ENCODE measurements at regions not wholly inside any gene's neighbourhood (a gene's known extent, or its start where the extent isn't known, plus 50 kb on each side); places are given as distances from the start of the nearest gene placed in this dataset.

DNA sequence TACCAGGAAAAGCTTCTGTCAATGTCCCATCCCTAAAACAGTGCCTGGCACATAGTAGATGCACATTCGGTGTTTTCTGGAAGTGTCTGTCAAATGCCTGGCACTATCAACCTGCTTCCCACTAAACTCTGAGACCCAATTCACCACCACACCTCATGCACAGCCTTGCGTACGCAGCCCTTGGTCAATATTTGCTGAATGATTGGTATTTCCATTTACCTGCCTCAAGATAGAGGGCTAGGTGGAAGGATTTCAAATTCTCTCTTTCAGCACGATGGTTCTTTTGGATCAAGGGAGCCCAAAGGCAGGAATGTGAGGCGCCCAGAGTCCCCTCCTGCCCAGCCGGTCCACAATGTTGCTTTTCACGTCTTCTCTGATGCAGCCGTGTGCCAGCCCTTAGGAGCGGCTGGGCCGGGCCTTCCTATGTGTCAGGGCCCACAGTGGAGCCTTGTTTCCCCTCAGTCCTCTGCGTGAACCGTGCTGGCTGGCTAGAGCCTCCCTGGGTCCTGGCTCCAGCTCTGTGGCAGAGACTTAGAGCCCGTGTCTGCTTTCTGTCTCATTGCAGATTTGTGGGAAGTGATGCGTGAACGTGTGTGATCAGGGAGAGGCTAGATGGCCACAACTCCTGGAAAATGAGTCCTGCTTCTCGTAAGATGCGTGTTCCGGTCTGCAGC, 99.9 kb upstream of the RFLNA start:
- CTCF ChIA-PET (ENCODE audit: low intra/inter-chr PET ratio): no interaction called here
- Histone ChIP-seq H3K4me1 (replicated peaks in 1 of 2; ENCODE audit: control insufficient read depth in 2 of 2, insufficient read depth in 2 of 2, low read length in 2 of 2) (peaks cover 3 to 15% of the 10 kb centered on the region in 2 experiments; a peak in 3 of 5 replicates), H3K4me3 (no peak overlapping the region), H3K79me2 (ENCODE audit: control insufficient read depth, insufficient read depth, low read length) (no peaks in the 10 kb centered on the region), H3K9ac (ENCODE audit: insufficient read depth in 1 of 2, low read depth in 2 of 2, low read length in 2 of 2) (no peak overlapping the region), H4K20me1 (replicated peaks; ENCODE audit: control insufficient read depth, insufficient read depth, low read length) (no peaks in the 10 kb centered on the region), H3K27ac (ENCODE audit: extremely low read depth, low read depth, low read length) (no peak overlapping the region), H3K9me1 (ENCODE audit: control insufficient read depth, insufficient read depth, low read length) (no peaks in the 10 kb centered on the region), H3K36me3 (ENCODE audit: control insufficient read depth, insufficient read depth, low read length) (no peaks in the 10 kb centered on the region), H2AFZ (ENCODE audit: low read depth, low read length) (no peak overlapping the region), H3K9me3 (replicated peaks; ENCODE audit: control insufficient read depth, insufficient read depth, low read depth, low read length) (peaks cover 7% of the 10 kb centered on the region), H3K27me3 (ENCODE audit: control insufficient read depth in 2 of 2, insufficient read depth in 2 of 2, low read length in 2 of 2) (peaks cover 29 to 56% of the 10 kb centered on the region in 2 experiments), H3K4me2 (ENCODE audit: insufficient read depth, low read length) (no peak overlapping the region)
- no peak for DNase-seq (ENCODE audit: extremely low read depth in 1 of 4, low spot score in 3 of 4)
- ATAC-seq: no peak
- WGBS (ENCODE audit: insufficient coverage, low coverage, missing lambda C conversion rate): 11% methylated on average over 18 of the region's 18 CpGs
- FAIRE-seq: no peak
- in situ Hi-C loops (cut with MboI) (no loop called here), intact Hi-C loops (cut with micrococcal nuclease) (no loop called here)
- POLR2A ChIA-PET: interaction anchor here (1.1 kb wide), 1 partner anchor 11 kb away, joined by 3 read pairs; no protein-coding TSS in a partner anchor
- TF ChIP-seq, protein P1, sequence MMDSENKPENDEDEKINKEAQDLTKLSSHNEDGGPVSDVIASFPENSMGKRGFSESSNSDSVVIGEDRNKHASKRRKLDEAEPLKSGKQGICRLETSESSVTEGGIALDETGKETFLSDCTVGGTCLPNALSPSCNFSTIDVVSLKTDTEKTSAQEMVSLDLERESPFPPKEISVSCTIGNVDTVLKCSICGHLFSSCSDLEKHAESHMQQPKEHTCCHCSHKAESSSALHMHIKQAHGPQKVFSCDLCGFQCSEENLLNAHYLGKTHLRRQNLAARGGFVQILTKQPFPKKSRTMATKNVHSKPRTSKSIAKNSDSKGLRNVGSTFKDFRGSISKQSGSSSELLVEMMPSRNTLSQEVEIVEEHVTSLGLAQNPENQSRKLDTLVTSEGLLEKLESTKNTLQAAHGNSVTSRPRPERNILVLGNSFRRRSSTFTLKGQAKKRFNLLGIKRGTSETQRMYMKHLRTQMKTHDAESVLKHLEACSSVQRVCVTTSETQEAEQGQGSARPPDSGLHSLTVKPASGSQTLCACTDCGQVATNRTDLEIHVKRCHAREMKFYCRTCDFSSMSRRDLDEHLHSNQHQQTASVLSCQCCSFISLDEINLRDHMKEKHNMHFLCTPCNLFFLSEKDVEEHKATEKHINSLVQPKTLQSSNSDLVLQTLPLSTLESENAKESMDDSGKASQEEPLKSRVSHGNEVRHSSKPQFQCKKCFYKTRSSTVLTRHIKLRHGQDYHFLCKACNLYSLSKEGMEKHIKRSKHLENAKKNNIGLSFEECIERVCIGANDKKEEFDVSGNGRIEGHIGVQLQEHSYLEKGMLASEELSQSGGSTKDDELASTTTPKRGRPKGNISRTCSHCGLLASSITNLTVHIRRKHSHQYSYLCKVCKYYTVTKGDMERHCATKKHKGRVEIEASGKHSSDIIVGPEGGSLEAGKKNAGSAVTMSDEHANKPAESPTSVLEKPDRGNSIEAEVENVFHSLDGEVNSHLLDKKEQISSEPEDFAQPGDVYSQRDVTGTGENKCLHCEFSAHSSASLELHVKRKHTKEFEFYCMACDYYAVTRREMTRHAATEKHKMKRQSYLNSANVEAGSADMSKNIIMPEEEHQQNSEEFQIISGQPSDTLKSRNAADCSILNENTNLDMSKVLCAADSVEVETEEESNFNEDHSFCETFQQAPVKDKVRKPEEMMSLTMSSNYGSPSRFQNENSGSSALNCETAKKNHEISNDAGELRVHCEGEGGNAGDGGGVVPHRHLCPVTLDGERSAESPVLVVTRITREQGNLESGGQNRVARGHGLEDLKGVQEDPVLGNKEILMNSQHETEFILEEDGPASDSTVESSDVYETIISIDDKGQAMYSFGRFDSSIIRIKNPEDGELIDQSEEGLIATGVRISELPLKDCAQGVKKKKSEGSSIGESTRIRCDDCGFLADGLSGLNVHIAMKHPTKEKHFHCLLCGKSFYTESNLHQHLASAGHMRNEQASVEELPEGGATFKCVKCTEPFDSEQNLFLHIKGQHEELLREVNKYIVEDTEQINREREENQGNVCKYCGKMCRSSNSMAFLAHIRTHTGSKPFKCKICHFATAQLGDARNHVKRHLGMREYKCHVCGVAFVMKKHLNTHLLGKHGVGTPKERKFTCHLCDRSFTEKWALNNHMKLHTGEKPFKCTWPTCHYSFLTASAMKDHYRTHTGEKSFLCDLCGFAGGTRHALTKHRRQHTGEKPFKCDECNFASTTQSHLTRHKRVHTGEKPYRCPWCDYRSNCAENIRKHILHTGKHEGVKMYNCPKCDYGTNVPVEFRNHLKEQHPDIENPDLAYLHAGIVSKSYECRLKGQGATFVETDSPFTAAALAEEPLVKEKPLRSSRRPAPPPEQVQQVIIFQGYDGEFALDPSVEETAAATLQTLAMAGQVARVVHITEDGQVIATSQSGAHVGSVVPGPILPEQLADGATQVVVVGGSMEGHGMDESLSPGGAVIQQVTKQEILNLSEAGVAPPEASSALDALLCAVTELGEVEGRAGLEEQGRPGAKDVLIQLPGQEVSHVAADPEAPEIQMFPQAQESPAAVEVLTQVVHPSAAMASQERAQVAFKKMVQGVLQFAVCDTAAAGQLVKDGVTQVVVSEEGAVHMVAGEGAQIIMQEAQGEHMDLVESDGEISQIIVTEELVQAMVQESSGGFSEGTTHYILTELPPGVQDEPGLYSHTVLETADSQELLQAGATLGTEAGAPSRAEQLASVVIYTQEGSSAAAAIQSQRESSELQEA (IDR thresholded peaks at IDR 0.05; ENCODE audit: low read depth): no peak
- TF ChIP-seq ZNF354B (CRISPR knock-in tag; IDR thresholded peaks at IDR 0.05) (no peak), SRSF3 (IDR thresholded peaks at IDR 0.05; ENCODE audit: insufficient read depth, low read length) (no peak), DMBX1 (CRISPR knock-in tag; IDR thresholded peaks at IDR 0.05; ENCODE audit: borderline replicate concordance) (no peak), HNRNPL (IDR thresholded peaks at IDR 0.05; ENCODE audit: low read depth, low read length) (no peak), NFIC (IDR thresholded peaks at IDR 0.05) (no peak), ZNF143 (CRISPR knock-in tag; IDR thresholded peaks at IDR 0.05) (no peak), STAG1 (CRISPR knock-in tag; IDR thresholded peaks at IDR 0.05; ENCODE audit: borderline replicate concordance) (no peak), SRSF7 (optimal IDR thresholded peaks at IDR 0.05; ENCODE audit: low read depth, low read length) (no peak)
- TF ChIP-seq, protein P2, sequence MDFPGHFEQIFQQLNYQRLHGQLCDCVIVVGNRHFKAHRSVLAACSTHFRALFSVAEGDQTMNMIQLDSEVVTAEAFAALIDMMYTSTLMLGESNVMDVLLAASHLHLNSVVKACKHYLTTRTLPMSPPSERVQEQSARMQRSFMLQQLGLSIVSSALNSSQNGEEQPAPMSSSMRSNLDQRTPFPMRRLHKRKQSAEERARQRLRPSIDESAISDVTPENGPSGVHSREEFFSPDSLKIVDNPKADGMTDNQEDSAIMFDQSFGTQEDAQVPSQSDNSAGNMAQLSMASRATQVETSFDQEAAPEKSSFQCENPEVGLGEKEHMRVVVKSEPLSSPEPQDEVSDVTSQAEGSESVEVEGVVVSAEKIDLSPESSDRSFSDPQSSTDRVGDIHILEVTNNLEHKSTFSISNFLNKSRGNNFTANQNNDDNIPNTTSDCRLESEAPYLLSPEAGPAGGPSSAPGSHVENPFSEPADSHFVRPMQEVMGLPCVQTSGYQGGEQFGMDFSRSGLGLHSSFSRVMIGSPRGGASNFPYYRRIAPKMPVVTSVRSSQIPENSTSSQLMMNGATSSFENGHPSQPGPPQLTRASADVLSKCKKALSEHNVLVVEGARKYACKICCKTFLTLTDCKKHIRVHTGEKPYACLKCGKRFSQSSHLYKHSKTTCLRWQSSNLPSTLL (IDR thresholded peaks at IDR 0.05): no peak
- BruUV-seq (replicated peaks): no TSS peak
